ENCODE measurements at regions not wholly inside any gene's neighbourhood (a gene's known extent, or its start where the extent isn't known, plus 50 kb on each side); places are given as distances from the start of the nearest gene placed in this dataset.

DNA sequence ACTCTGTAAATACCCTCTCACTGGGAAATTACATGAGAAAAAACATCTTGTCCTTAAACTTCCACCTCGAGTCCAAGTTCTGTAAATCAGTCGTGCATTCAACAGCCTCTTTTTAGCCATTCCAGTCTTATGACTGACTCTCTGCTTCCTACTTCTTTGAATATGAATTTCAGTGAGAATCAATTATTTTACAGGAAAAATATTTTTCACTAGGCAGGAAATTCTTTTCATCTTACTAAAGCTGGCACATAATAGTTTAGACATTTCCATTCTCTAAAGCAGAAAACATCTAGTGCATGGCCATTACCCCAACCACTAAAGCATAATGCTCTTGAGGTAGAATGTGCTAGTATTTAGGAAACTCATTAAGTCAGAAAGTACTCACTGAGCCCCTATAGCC lies 565.7 kb upstream of the FAT1 start (continued):
- TF ChIP-seq ZNF292 (tag by site-specific recombination; IDR thresholded peaks at IDR 0.05; ENCODE audit: borderline replicate concordance, low read depth): no peak
- TF ChIP-seq ZNF488 (tag by site-specific recombination; IDR thresholded peaks at IDR 0.05): no peak
- TF ChIP-seq, protein P1, sequence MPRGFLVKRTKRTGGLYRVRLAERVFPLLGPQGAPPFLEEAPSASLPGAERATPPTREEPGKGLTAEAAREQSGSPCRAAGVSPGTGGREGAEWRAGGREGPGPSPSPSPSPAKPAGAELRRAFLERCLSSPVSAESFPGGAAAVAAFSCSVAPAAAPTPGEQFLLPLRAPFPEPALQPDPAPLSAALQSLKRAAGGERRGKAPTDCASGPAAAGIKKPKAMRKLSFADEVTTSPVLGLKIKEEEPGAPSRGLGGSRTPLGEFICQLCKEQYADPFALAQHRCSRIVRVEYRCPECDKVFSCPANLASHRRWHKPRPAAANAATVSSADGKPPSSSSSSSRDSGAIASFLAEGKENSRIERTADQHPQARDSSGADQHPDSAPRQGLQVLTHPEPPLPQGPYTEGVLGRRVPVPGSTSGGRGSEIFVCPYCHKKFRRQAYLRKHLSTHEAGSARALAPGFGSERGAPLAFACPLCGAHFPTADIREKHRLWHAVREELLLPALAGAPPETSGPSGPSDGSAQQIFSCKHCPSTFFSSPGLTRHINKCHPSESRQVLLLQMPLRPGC (tag by site-specific recombination; IDR thresholded peaks at IDR 0.05): no peak
- TF ChIP-seq ZNF114 (tag by site-specific recombination; IDR thresholded peaks at IDR 0.05): no peak
- no peak for TF ChIP-seq KLF8 (tag by site-specific recombination; IDR thresholded peaks at IDR 0.05)
- no peak for TF ChIP-seq ZNF133 (tag by site-specific recombination; IDR thresholded peaks at IDR 0.05)
- no peak for TF ChIP-seq HOXC10 (CRISPR knock-in tag; IDR thresholded peaks at IDR 0.05)

DNA sequence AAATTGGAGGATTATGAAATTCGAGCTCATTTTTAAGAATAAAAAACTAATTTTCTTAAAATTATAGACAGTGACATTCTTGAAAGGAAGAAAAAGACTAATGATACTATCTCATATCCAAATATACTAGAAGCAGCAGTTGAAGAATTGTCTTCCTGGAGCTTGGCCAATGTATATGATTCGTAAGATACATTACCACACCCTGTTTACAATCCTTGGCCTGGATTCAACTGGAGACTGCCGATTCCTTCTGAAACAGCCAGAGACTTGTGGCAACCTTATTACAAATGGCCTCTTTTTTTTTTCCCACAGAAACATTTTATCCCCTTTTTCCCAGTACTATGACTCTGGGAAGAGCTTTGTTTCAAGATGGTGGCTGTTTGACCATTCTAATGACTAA lies 571.2 kb upstream of the FAT1 start:
- H3K36me3 ChIP-seq (ENCODE audit: control insufficient read depth in 2 of 2, insufficient read depth in 1 of 2, low read length in 2 of 2): no peaks in the 10 kb centered on the region
- no peaks in the 10 kb centered on the region for H3K9me3 ChIP-seq (ENCODE audit: control insufficient read depth, insufficient read depth, low read depth, low read length)
- ChIA-PET POLR2A (no interaction called here), CTCF (interaction anchor here (0.6 kb wide), 1 partner anchor 85 kb away, joined by 3 read pairs; no protein-coding TSS in a partner anchor)
- no peak overlapping the region for H3K4me3 ChIP-seq (ENCODE audit: low read depth, low read length)
- H3K4me1 ChIP-seq (ENCODE audit: control insufficient read depth, insufficient read depth, low read length): no peaks in the 10 kb centered on the region
- H3K27ac ChIP-seq (ENCODE audit: extremely low read depth, low read depth, low read length): no peak overlapping the region
- TF ChIP-seq ZNF529 (tag by site-specific recombination; IDR thresholded peaks at IDR 0.05; ENCODE audit: insufficient replicate concordance): no peak
- no peak for TF ChIP-seq ZNF658 (tag by site-specific recombination; IDR thresholded peaks at IDR 0.05)
- no peak for TF ChIP-seq ZFP37 (tag by site-specific recombination; IDR thresholded peaks at IDR 0.05)
- no peak for TF ChIP-seq SP2 (tag by site-specific recombination; IDR thresholded peaks at IDR 0.05)
- no peak for TF ChIP-seq ZBTB6 (tag by site-specific recombination; IDR thresholded peaks at IDR 0.05)
- no peak for TF ChIP-seq ZNF585B (tag by site-specific recombination; IDR thresholded peaks at IDR 0.05)
- TF ChIP-seq, protein P2, sequence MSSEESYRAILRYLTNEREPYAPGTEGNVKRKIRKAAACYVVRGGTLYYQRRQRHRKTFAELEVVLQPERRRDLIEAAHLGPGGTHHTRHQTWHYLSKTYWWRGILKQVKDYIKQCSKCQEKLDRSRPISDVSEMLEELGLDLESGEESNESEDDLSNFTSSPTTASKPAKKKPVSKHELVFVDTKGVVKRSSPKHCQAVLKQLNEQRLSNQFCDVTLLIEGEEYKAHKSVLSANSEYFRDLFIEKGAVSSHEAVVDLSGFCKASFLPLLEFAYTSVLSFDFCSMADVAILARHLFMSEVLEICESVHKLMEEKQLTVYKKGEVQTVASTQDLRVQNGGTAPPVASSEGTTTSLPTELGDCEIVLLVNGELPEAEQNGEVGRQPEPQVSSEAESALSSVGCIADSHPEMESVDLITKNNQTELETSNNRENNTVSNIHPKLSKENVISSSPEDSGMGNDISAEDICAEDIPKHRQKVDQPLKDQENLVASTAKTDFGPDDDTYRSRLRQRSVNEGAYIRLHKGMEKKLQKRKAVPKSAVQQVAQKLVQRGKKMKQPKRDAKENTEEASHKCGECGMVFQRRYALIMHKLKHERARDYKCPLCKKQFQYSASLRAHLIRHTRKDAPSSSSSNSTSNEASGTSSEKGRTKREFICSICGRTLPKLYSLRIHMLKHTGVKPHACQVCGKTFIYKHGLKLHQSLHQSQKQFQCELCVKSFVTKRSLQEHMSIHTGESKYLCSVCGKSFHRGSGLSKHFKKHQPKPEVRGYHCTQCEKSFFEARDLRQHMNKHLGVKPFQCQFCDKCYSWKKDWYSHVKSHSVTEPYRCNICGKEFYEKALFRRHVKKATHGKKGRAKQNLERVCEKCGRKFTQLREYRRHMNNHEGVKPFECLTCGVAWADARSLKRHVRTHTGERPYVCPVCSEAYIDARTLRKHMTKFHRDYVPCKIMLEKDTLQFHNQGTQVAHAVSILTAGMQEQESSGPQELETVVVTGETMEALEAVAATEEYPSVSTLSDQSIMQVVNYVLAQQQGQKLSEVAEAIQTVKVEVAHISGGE (tag by site-specific recombination; conservative IDR thresholded peaks at IDR 0.05; ENCODE audit: low read depth): no peak
- no peak for TF ChIP-seq ZFP3 (tag by site-specific recombination; IDR thresholded peaks at IDR 0.05; ENCODE audit: low read depth)
- no peak for TF ChIP-seq ZNF311 (tag by site-specific recombination; IDR thresholded peaks at IDR 0.05; ENCODE audit: borderline replicate concordance)
- TF ChIP-seq, protein P3, sequence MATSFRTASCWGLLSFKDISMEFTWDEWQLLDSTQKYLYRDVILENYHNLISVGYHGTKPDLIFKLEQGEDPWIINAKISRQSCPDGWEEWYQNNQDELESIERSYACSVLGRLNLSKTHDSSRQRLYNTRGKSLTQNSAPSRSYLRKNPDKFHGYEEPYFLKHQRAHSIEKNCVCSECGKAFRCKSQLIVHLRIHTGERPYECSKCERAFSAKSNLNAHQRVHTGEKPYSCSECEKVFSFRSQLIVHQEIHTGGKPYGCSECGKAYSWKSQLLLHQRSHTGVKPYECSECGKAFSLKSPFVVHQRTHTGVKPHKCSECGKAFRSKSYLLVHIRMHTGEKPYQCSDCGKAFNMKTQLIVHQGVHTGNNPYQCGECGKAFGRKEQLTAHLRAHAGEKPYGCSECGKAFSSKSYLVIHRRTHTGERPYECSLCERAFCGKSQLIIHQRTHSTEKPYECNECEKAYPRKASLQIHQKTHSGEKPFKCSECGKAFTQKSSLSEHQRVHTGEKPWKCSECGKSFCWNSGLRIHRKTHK (tag by site-specific recombination; IDR thresholded peaks at IDR 0.05): no peak
- no peak for TF ChIP-seq ZNF133 (tag by site-specific recombination; IDR thresholded peaks at IDR 0.05)
- TF ChIP-seq HOXD13 (CRISPR knock-in tag; IDR thresholded peaks at IDR 0.05; ENCODE audit: borderline replicate concordance): no peak
- TF ChIP-seq EGR2 (tag by site-specific recombination; IDR thresholded peaks at IDR 0.05; ENCODE audit: low read depth): no peak
- no peak for TF ChIP-seq ZNF501 (tag by site-specific recombination; IDR thresholded peaks at IDR 0.05)
- no peak for TF ChIP-seq ZNF785 (tag by site-specific recombination; IDR thresholded peaks at IDR 0.05)
- TF ChIP-seq ZNF544 (tag by site-specific recombination; IDR thresholded peaks at IDR 0.05): no peak

Data from HEK293 (cell line).